PC-3 (cell line): ENCODE measurements at regions not wholly inside any gene's neighbourhood (a gene's known extent, or its start where the extent isn't known, plus 50 kb on each side); places are given as distances from the start of the nearest gene placed in this dataset.
"Not testable (repeated sequence)": the region's sequence is repeated elsewhere in the genome, so short reads cannot be mapped to it uniquely, and the experiment has no call there.

ENCODE experiments used
- ATAC-seq: fragments of 200-7000 bp; cut with Tn5 transposase; 2 replicates; pipeline ENCODE4 v1.9.1; 2020; ENCODE audit warnings: mild to moderate bottlenecking, moderate library complexity
- BruUV-seq: library from RNA; stranded (reverse); fragments of 400-500 nt; replicated peaks from 2 replicates; lab custom pipeline; 2021; lab: Mats Ljungman, UMichigan
- CTCF ChIA-PET: fragments of 300-600 bp; sonication (Branson Sonifier 250); formaldehyde crosslinking; loops from one replicate; lab custom pipeline; 2022; ENCODE audit warnings: antibody characterized with exemption; lab: Charles Lee
- POLR2A ChIA-PET: fragments of 300-600 bp; sonication (Branson Sonifier 250); formaldehyde crosslinking; loops from one replicate; lab custom pipeline; 2022; ENCODE audit warnings: antibody characterized with exemption; ENCODE audit not compliant: unreplicated experiment; lab: Charles Lee
- DNase-seq: peaks from one replicate; pipeline ENCODE4 v3.0.0-alpha.2; 2015
- H2AFZ ChIP-seq: fragments of 300-600 bp; sonication (generic); 2 replicates; pipeline ENCODE4 v1.6.0; 2016; ENCODE audit warnings: antibody characterized with exemption, low read length
- H3F3A ChIP-seq: fragments of 300-600 bp; sonication (generic); one replicate; pipeline ENCODE4 v1.6.0; 2017; ENCODE audit warnings: antibody characterized with exemption, low read length, control low read depth, mild to moderate bottlenecking; ENCODE audit not compliant: unreplicated experiment
- H3K27ac ChIP-seq: fragments of 300-600 bp; sonication (generic); 2 replicates; pipeline ENCODE4 v1.5.1; 2016; ENCODE audit warnings: mild to moderate bottlenecking, low read length
- H3K27me3 ChIP-seq: fragments of 300-600 bp; sonication (generic); 2 replicates; pipeline ENCODE4 v1.6.1; 2016; ENCODE audit warnings: low read length, mixed read lengths
- H3K36me3 ChIP-seq: fragments of 300-600 bp; sonication (generic); 2 replicates; pipeline ENCODE4 v1.6.1; 2016; ENCODE audit warnings: low read depth, mixed run types, low read length, mixed read lengths
- H3K4me1 ChIP-seq: fragments of 300-600 bp; sonication (generic); 2 replicates; pipeline ENCODE4 v1.5.1; 2016; ENCODE audit warnings: low read length; ENCODE audit not compliant: insufficient read depth
- H3K4me2 ChIP-seq: fragments of 300-600 bp; sonication (generic); 2 replicates; pipeline ENCODE4 v1.6.0; 2016; ENCODE audit warnings: low read length
- H3K4me3 ChIP-seq: fragments of 300-600 bp; sonication (generic); 2 replicates; pipeline ENCODE4 v1.5.1; 2016; ENCODE audit warnings: mild to moderate bottlenecking, low read length, mixed read lengths
- H3K79me2 ChIP-seq: fragments of 300-600 bp; sonication (generic); 2 replicates; pipeline ENCODE4 v1.6.1; 2017; ENCODE audit warnings: low read length, mixed read lengths
- H3K9ac ChIP-seq: fragments of 300-600 bp; sonication (generic); 2 replicates; pipeline ENCODE4 v1.6.0; 2016; ENCODE audit warnings: mild to moderate bottlenecking, low read length
- H3K9me2 ChIP-seq: fragments of 300-600 bp; sonication (generic); replicated peaks from 2 replicates; pipeline ENCODE4 v1.6.1; 2016; ENCODE audit warnings: mixed run types, low read length, mixed read lengths
- H3K9me3 ChIP-seq: fragments of 300-600 bp; sonication (generic); 2 replicates; pipeline ENCODE4 v1.6.1; 2016; ENCODE audit warnings: low read length, mixed read lengths
- H4K20me1 ChIP-seq: fragments of 300-600 bp; sonication (generic); 2 replicates; pipeline ENCODE4 v1.6.1; 2016; ENCODE audit warnings: low read length, mixed read lengths
- CTCF ChIP-seq: fragments of 300-600 bp; sonication (generic); conservative IDR thresholded peaks from 2 replicates; pipeline ENCODE4 v1.5.1; 2017; ENCODE audit warnings: antibody characterized with exemption, low read depth, mild to moderate bottlenecking, low read length
- EZH2 ChIP-seq: fragments of 300-600 bp; sonication (generic); IDR thresholded peaks from one replicate; pipeline ENCODE4 v1.6.1; 2017; ENCODE audit warnings: antibody characterized with exemption, mild to moderate bottlenecking, low read length; ENCODE audit not compliant: unreplicated experiment
- EZH2phosphoT487 ChIP-seq: fragments of 300-600 bp; sonication (generic); IDR thresholded peaks from 2 replicates; pipeline ENCODE4 v1.6.1; 2018; ENCODE audit warnings: mild to moderate bottlenecking, antibody characterized with exemption, low read length, borderline replicate concordance
- intact Hi-C: fragments of 100-400 bp; cut with micrococcal nuclease; formaldehyde crosslinking; loops from 2 replicates; pipeline ENCODE4 v1.9.0; 2023

GRCh38 chr6:81105998-81106397 is 646.5 kb downstream of the TENT5A start:
- H3K36me3 ChIP-seq: no peaks in the 10 kb centered on the region
- DNase-seq: no peak
- no peaks in the 10 kb centered on the region for H3K9me3 ChIP-seq
- ChIA-PET POLR2A (no interaction called here), CTCF (no interaction called here)
- H3K9me2 ChIP-seq: no peaks in the 10 kb centered on the region
- intact Hi-C loops: loop anchor here (5.0 kb wide), 1 partner anchor 646 kb away; the partner anchor contains the start of gene TENT5A
- H3K27me3 ChIP-seq: no peaks in the 10 kb centered on the region
- TF ChIP-seq EZH2 (no peak), CTCF (no peak), EZH2phosphoT487 (no peak)
- BruUV-seq: no TSS peak
- H2AFZ ChIP-seq: no peak overlapping the region
- H4K20me1 ChIP-seq: no peaks in the 10 kb centered on the region
- H3K4me3 ChIP-seq: no peak overlapping the region
- H3K9ac ChIP-seq: no peak overlapping the region
- H3F3A ChIP-seq: no peaks in the 10 kb centered on the region
- H3K4me2 ChIP-seq: no peak overlapping the region
- no peak overlapping the region for H3K27ac ChIP-seq
- H3K79me2 ChIP-seq: no peaks in the 10 kb centered on the region
- no peaks in the 10 kb centered on the region for H3K4me1 ChIP-seq
- no peak for ATAC-seq

- Histone ChIP-seq H3K27ac (no peak overlapping the region), H3F3A (no peaks in the 10 kb centered on the region), H3K9me3 (no peaks in the 10 kb centered on the region), H3K4me3 (no peak overlapping the region), H3K27me3 (no peaks in the 10 kb centered on the region), H4K20me1 (no peaks in the 10 kb centered on the region), H3K36me3 (no peaks in the 10 kb centered on the region), H3K4me1 (no peaks in the 10 kb centered on the region), H3K4me2 (no peak overlapping the region), H3K9me2 (no peaks in the 10 kb centered on the region), H3K79me2 (no peaks in the 10 kb centered on the region), H2AFZ (no peak overlapping the region), H3K9ac (no peak overlapping the region)
- ChIA-PET CTCF (no interaction called here), POLR2A (no interaction called here)
- intact Hi-C loops: no loop called here
- ATAC-seq (no peak), DNase-seq (no peak)
- no TSS peak for BruUV-seq
- TF ChIP-seq EZH2phosphoT487 (no peak), CTCF (no peak), EZH2 (no peak)
These were observed 654.2 kb downstream of the TENT5A start for GRCh38 chr6:81098109-81098814.

- H3K9ac ChIP-seq, H4K20me1 ChIP-seq, DNase-seq, H3F3A ChIP-seq, ATAC-seq, CTCF ChIA-PET, H3K4me3 ChIP-seq, H3K79me2 ChIP-seq, H3K27me3 ChIP-seq, H2AFZ ChIP-seq, POLR2A ChIA-PET, intact Hi-C loops, H3K4me1 ChIP-seq, H3K9me3 ChIP-seq, H3K36me3 ChIP-seq, H3K9me2 ChIP-seq, H3K27ac ChIP-seq, BruUV-seq, H3K4me2 ChIP-seq: not testable (repeated sequence)
These were observed 656.0 kb downstream of the TENT5A start for GRCh38 chr6:81096464-81096863.
